ENCODE measurements at regions not wholly inside any gene's neighbourhood (a gene's known extent, or its start where the extent isn't known, plus 50 kb on each side); places are given as distances from the start of the nearest gene placed in this dataset.

GRCh38 chr1:69425871-69426270 is 141.9 kb upstream of the LRRC7 start:
- H3K27ac ChIP-seq = no peak overlapping the region
- intact Hi-C loops (cut with DNase I; ENCODE audit: low total_unique reads) = no loop called here
- no peaks in the 10 kb centered on the region for H3K36me3 ChIP-seq (ENCODE audit: low read depth, missing control alignments)
- no peak for TF ChIP-seq CTCF (IDR thresholded peaks at IDR 0.05)
- no peaks in the 10 kb centered on the region for H3K9me3 ChIP-seq
- H3K27me3 ChIP-seq = no peaks in the 10 kb centered on the region
- no peak for DNase-seq
- H3K4me1 ChIP-seq = no peaks in the 10 kb centered on the region
- no peak overlapping the region for H3K4me3 ChIP-seq

GRCh38 chr1:69426401-69426800 is 141.3 kb upstream of the LRRC7 start:
- Histone ChIP-seq H3K27me3 (no peaks in the 10 kb centered on the region), H3K4me1 (no peaks in the 10 kb centered on the region), H3K36me3 (ENCODE audit: low read depth, missing control alignments) (no peaks in the 10 kb centered on the region), H3K9me3 (no peaks in the 10 kb centered on the region), H3K4me3 (no peak overlapping the region), H3K27ac (no peak overlapping the region)
- whole genome bisulfite sequencing, 2 donors = 81 to 84% methylated on average over 2 of the region's 2 CpGs
- DNase-seq = no peak
- intact Hi-C loops (cut with DNase I; ENCODE audit: low total_unique reads) = no loop called here
- no peak for TF ChIP-seq CTCF (IDR thresholded peaks at IDR 0.05)
- TF ChIP-seq POLR2A (IDR thresholded peaks at IDR 0.05) = no peak

- H3K36me3 ChIP-seq (ENCODE audit: low read depth, missing control alignments) = no peaks in the 10 kb centered on the region
- H3K27ac ChIP-seq = no peak overlapping the region
- TF ChIP-seq POLR2A (IDR thresholded peaks at IDR 0.05) = no peak
- no peak for TF ChIP-seq CTCF (IDR thresholded peaks at IDR 0.05)
- intact Hi-C loops (cut with DNase I; ENCODE audit: low total_unique reads) = no loop called here
- no peak overlapping the region for H3K4me3 ChIP-seq
- no peaks in the 10 kb centered on the region for H3K9me3 ChIP-seq
- H3K4me1 ChIP-seq = no peaks in the 10 kb centered on the region
- DNase-seq = no peak
- no peaks in the 10 kb centered on the region for H3K27me3 ChIP-seq
These were observed 134.6 kb upstream of the LRRC7 start for GRCh38 chr1:69433073-69433472.

GRCh38 chr1:69436151-69436550 is 131.6 kb upstream of the LRRC7 start:
- Histone ChIP-seq H3K4me3 (no peak overlapping the region), H3K27me3 (no peaks in the 10 kb centered on the region), H3K36me3 (ENCODE audit: low read depth, missing control alignments) (no peaks in the 10 kb centered on the region), H3K4me1 (no peaks in the 10 kb centered on the region), H3K9me3 (no peaks in the 10 kb centered on the region), H3K27ac (no peak overlapping the region)
- intact Hi-C loops (cut with DNase I; ENCODE audit: low total_unique reads) = no loop called here
- DNase-seq = no peak
- TF ChIP-seq CTCF (IDR thresholded peaks at IDR 0.05) (no peak), POLR2A (IDR thresholded peaks at IDR 0.05) (no peak)

GRCh38 chr1:69438056-69438795 is 129.5 kb upstream of the LRRC7 start:
- no peaks in the 10 kb centered on the region for H3K36me3 ChIP-seq (ENCODE audit: low read depth, missing control alignments)
- TF ChIP-seq POLR2A (IDR thresholded peaks at IDR 0.05) (no peak), CTCF (IDR thresholded peaks at IDR 0.05) (no peak)
- intact Hi-C loops (cut with DNase I; ENCODE audit: low total_unique reads) = no loop called here
- DNase-seq = no peak
- no peaks in the 10 kb centered on the region for H3K9me3 ChIP-seq
- H3K27ac ChIP-seq = no peak overlapping the region
- WGBS, 2 donors = 35 to 43% methylated on average over 5 of the region's 5 CpGs
- no peaks in the 10 kb centered on the region for H3K4me1 ChIP-seq
- no peak overlapping the region for H3K4me3 ChIP-seq
- H3K27me3 ChIP-seq = no peaks in the 10 kb centered on the region
